HG03097 (cell line): ENCODE measurements at regions not wholly inside any gene's neighbourhood (a gene's known extent, or its start where the extent isn't known, plus 50 kb on each side); places are given as distances from the start of the nearest gene placed in this dataset.
"Not testable (repeated sequence)": the region's sequence is repeated elsewhere in the genome, so short reads cannot be mapped to it uniquely, and the experiment has no call there.

Experiments
- ATAC-seq: cut with Tn5 transposase; IDR thresholded peaks from one replicate; pipeline ENCODE4 v1.9.1; 2021; ENCODE audit not compliant: unreplicated experiment, low FRiP score

- ATAC-seq, result no peak
Observed at GRCh38 chr12:127829281-127830064, 437.5 kb upstream of the TMEM132C start.

- no peak for ATAC-seq
Observed at GRCh38 chr12:127830065-127830460, 436.9 kb upstream of the TMEM132C start.

GRCh38 chr12:127830730-127831129, 436.2 kb upstream of the TMEM132C start:
- ATAC-seq, result no peak

- no peak for ATAC-seq
Observed at GRCh38 chr12:127832172-127832571, 434.8 kb upstream of the TMEM132C start.

GRCh38 chr12:127836802-127837201, 430.2 kb upstream of the TMEM132C start:
- not testable (repeated sequence) for ATAC-seq

- ATAC-seq, result no peak
Observed at GRCh38 chr12:127857661-127858060, 409.3 kb upstream of the TMEM132C start.

GRCh38 chr12:127860536-127860935, 406.4 kb upstream of the TMEM132C start:
- no peak for ATAC-seq

- ATAC-seq, result no peak
Observed at GRCh38 chr12:127861406-127861805, 405.6 kb upstream of the TMEM132C start.

- no peak for ATAC-seq
Observed at GRCh38 chr12:127873306-127873705, 393.7 kb upstream of the TMEM132C start.

GRCh38 chr12:127881371-127882140, 385.4 kb upstream of the TMEM132C start:
- no peak for ATAC-seq

GRCh38 chr12:127883013-127883412, 384.0 kb upstream of the TMEM132C start:
- no peak for ATAC-seq

GRCh38 chr12:127885954-127886750, 380.8 kb upstream of the TMEM132C start:
- ATAC-seq, result no peak

GRCh38 chr12:127886827-127887226, 380.1 kb upstream of the TMEM132C start:
- ATAC-seq, result no peak

GRCh38 chr12:127888943-127889719, 377.8 kb upstream of the TMEM132C start:
- ATAC-seq, result no peak

- no peak for ATAC-seq
Observed at GRCh38 chr12:127893895-127894609, 372.9 kb upstream of the TMEM132C start.

GRCh38 chr12:127896661-127897060, 370.3 kb upstream of the TMEM132C start:
- no peak for ATAC-seq

- no peak for ATAC-seq
Observed at GRCh38 chr12:127898616-127899015, 368.4 kb upstream of the TMEM132C start.

GRCh38 chr12:127899971-127900370, 367.0 kb upstream of the TMEM132C start:
- no peak for ATAC-seq

- no peak for ATAC-seq
Observed at GRCh38 chr12:127900386-127900785, 366.6 kb upstream of the TMEM132C start.

- no peak for ATAC-seq
Observed at GRCh38 chr12:127903146-127903545, 363.8 kb upstream of the TMEM132C start.
